Epithelial cell of esophagus (primary cell): ENCODE measurements at regions not wholly inside any gene's neighbourhood (a gene's known extent, or its start where the extent isn't known, plus 50 kb on each side); places are given as distances from the start of the nearest gene placed in this dataset.

Experiments
- DNase-seq: peaks from one replicate; pipeline ENCODE4 v3.0.0; 2010; ENCODE audit warnings: low read depth
- H3K4me3 ChIP-seq: 2 replicates; pipeline ENCODE4 v1.5.1; 2011; ENCODE audit warnings: mild to moderate bottlenecking, low read length, control low read depth
- TF ChIP-seq, protein P1 (sequence below): IDR thresholded peaks from 2 replicates; pipeline ENCODE4 v1.5.1; 2011; ENCODE audit warnings: low read depth, mild to moderate bottlenecking, low read length, control low read depth, inconsistent platforms; ENCODE audit not compliant: insufficient read depth; ENCODE audit errors: missing control alignments

DNA sequence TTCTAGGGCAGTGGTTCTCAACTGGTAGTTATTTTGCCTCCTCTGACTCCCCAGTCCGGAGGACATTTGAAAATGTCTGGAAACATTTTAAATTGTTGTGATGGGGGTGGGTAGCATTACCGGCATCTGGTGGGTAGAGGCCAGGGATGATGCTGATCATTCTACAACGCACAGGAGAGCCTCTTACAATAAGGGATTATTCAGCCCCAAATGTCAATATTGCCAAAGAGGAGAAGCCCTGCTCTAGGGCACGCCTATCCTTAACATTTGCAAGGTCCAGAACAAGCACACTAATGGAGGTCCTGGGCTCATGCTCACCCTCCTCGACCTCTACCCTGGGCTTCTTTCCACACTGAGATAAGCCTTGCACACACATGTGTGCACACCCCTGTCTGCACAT lies 106.4 kb downstream of the MINAR1 start:
- TF ChIP-seq, protein P1, sequence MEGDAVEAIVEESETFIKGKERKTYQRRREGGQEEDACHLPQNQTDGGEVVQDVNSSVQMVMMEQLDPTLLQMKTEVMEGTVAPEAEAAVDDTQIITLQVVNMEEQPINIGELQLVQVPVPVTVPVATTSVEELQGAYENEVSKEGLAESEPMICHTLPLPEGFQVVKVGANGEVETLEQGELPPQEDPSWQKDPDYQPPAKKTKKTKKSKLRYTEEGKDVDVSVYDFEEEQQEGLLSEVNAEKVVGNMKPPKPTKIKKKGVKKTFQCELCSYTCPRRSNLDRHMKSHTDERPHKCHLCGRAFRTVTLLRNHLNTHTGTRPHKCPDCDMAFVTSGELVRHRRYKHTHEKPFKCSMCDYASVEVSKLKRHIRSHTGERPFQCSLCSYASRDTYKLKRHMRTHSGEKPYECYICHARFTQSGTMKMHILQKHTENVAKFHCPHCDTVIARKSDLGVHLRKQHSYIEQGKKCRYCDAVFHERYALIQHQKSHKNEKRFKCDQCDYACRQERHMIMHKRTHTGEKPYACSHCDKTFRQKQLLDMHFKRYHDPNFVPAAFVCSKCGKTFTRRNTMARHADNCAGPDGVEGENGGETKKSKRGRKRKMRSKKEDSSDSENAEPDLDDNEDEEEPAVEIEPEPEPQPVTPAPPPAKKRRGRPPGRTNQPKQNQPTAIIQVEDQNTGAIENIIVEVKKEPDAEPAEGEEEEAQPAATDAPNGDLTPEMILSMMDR = no peak
- no peak overlapping the region for H3K4me3 ChIP-seq
- DNase-seq = no peak

DNA sequence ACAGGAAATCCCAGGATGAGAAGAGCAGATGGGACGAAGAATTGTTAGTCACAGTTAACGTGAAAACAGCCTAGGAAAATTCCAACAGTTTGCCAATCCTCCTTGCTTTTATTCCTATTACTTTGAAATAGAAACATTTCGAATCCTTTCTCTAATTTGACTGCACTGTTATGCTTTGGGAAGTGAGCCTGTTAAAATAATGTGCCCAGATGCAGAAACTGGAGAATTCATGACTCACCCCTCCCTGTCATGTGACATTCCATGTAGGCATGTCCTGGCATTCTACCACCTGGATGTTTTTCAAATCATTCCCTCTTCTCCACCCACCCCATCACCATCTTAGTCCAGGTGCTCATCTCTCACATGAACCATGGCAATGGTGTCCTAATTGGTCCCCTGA lies 107.3 kb downstream of the MINAR1 start:
- no peak overlapping the region for H3K4me3 ChIP-seq
- TF ChIP-seq, protein P1 = no peak
- DNase-seq = peak; percentile 46

DNA sequence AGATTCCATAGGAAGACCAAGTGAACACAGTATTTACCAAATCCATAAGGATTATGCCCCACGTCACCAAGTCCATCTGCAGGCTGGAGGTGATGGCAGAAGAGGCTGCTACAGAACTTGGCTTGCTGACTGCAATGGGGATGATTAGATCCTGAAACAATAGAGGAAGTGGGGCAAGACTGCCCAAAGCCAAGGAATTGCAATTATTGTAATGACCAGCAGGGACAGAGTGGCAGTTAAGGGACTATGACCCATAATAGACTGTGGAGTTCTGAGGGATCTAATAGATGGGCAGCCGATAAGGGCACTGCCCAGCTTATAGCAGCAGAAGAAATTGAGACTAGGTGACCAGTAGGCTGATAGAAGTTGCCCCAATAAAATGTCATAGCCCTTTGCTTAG lies 108.4 kb downstream of the MINAR1 start:
- no peak overlapping the region for H3K4me3 ChIP-seq
- TF ChIP-seq, protein P1 = no peak
- no peak for DNase-seq

DNA sequence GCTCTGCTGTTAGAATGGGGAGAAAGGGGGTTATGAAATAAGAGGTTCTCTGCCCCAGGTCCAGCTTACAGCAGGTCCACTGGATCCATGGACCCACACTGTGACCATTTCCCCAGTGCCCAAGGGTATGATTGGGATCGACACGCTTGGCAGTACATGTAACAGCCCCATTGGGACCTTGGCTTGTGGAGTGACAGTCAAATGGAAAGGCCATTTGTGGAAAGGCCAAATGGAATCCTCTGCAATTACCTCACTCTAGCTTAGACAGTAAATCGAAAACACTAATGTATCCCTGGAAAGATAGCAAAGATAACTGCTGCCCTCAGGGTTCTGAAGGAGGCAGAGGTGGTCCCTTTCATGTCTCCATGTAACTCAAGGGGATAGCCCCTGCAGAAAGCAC lies 109.1 kb downstream of the MINAR1 start:
- H3K4me3 ChIP-seq = no peak overlapping the region
- TF ChIP-seq, protein P1 = no peak
- DNase-seq = no peak

DNA sequence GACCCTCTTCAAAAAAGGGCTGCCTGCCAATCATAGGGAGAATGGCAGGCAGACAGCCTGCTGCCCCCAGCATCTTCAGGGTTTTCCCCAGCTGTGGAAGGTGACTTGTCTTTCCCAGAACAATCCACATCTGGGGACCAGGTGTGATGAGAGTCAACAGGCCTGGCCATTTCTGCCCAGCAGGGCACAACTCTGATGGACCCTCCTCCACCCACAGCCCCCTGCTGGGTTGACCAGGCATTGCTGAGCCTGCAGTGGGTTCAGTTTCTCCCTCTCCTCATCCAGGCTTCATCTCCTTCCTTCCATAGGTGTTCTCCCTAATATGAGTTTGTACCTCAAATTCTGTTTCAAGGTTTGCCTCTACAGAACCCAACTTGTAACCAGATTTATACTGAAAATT lies 111.0 kb downstream of the MINAR1 start:
- TF ChIP-seq, protein P1 = no peak
- no peak overlapping the region for H3K4me3 ChIP-seq
- no peak for DNase-seq

DNA sequence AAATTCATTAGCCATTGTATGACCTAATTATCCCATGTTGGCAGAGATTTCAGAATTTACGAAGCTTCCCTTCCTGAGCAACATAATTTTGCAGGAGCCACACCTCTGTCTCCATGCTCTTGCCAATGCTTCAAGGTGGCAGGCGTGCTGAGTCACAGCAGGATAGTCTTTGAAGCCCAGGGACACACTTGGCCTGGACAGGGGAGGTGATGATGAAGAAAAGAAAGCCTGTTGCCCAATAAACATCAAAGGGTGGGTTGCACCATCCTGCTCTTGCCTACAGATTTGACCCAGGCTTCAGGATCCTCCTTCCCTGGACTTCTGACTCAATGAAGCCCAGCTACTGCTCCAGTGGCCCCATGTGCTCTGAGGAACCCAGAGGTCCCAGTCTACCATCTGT lies 117.1 kb downstream of the MINAR1 start:
- peak; percentile 2 for DNase-seq
- TF ChIP-seq, protein P1 = no peak

DNA sequence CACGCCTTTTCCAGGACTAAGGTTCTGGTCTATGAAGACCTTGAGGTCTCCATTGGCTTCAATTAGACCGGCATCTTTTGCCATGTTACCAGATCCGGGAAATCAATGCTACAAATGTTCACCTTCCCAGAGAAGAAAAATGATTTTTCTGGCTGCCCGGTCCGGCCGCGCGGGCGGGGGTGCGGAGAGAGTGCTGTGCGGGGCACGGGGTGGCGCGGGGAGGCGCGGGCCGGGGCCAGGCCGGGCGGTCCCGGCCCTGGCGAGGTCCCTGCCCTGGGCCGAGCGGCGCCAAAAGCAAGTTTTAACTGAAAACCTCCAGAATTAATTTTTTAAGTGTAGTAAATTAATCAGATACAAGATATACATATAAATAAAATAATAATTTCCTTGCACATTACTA lies 128.2 kb downstream of the MINAR1 start:
- TF ChIP-seq, protein P1 = no peak
- H3K4me3 ChIP-seq = no peak overlapping the region
- no peak for DNase-seq

More for the DNA sequence above, 117.1 kb downstream of the MINAR1 start:
- H3K4me3 ChIP-seq = no peak overlapping the region
